PC-3 (cell line): ENCODE measurements at regions not wholly inside any gene's neighbourhood (a gene's known extent, or its start where the extent isn't known, plus 50 kb on each side); places are given as distances from the start of the nearest gene placed in this dataset.

Experiments
- ATAC-seq: fragments of 200-7000 bp; cut with Tn5 transposase; 2 replicates; pipeline ENCODE4 v1.9.1; 2020; ENCODE audit warnings: mild to moderate bottlenecking, moderate library complexity
- BruUV-seq: library from RNA; stranded (reverse); fragments of 400-500 nt; replicated peaks from 2 replicates; lab custom pipeline; 2021; lab: Mats Ljungman, UMichigan
- CTCF ChIA-PET: fragments of 300-600 bp; sonication (Branson Sonifier 250); formaldehyde crosslinking; loops from one replicate; lab custom pipeline; 2022; ENCODE audit warnings: antibody characterized with exemption; lab: Charles Lee
- POLR2A ChIA-PET: fragments of 300-600 bp; sonication (Branson Sonifier 250); formaldehyde crosslinking; loops from one replicate; lab custom pipeline; 2022; ENCODE audit warnings: antibody characterized with exemption; ENCODE audit not compliant: unreplicated experiment; lab: Charles Lee
- DNase-seq: peaks from one replicate; pipeline ENCODE4 v3.0.0-alpha.2; 2015
- H2AFZ ChIP-seq: fragments of 300-600 bp; sonication (generic); 2 replicates; pipeline ENCODE4 v1.6.0; 2016; ENCODE audit warnings: antibody characterized with exemption, low read length
- H3F3A ChIP-seq: fragments of 300-600 bp; sonication (generic); one replicate; pipeline ENCODE4 v1.6.0; 2017; ENCODE audit warnings: antibody characterized with exemption, low read length, control low read depth, mild to moderate bottlenecking; ENCODE audit not compliant: unreplicated experiment
- H3K27ac ChIP-seq: fragments of 300-600 bp; sonication (generic); 2 replicates; pipeline ENCODE4 v1.5.1; 2016; ENCODE audit warnings: mild to moderate bottlenecking, low read length
- H3K27me3 ChIP-seq: fragments of 300-600 bp; sonication (generic); 2 replicates; pipeline ENCODE4 v1.6.1; 2016; ENCODE audit warnings: low read length, mixed read lengths
- H3K36me3 ChIP-seq: fragments of 300-600 bp; sonication (generic); 2 replicates; pipeline ENCODE4 v1.6.1; 2016; ENCODE audit warnings: low read depth, mixed run types, low read length, mixed read lengths
- H3K4me1 ChIP-seq: fragments of 300-600 bp; sonication (generic); 2 replicates; pipeline ENCODE4 v1.5.1; 2016; ENCODE audit warnings: low read length; ENCODE audit not compliant: insufficient read depth
- H3K4me2 ChIP-seq: fragments of 300-600 bp; sonication (generic); 2 replicates; pipeline ENCODE4 v1.6.0; 2016; ENCODE audit warnings: low read length
- H3K4me3 ChIP-seq: fragments of 300-600 bp; sonication (generic); 2 replicates; pipeline ENCODE4 v1.5.1; 2016; ENCODE audit warnings: mild to moderate bottlenecking, low read length, mixed read lengths
- H3K79me2 ChIP-seq: fragments of 300-600 bp; sonication (generic); 2 replicates; pipeline ENCODE4 v1.6.1; 2017; ENCODE audit warnings: low read length, mixed read lengths
- H3K9ac ChIP-seq: fragments of 300-600 bp; sonication (generic); 2 replicates; pipeline ENCODE4 v1.6.0; 2016; ENCODE audit warnings: mild to moderate bottlenecking, low read length
- H3K9me2 ChIP-seq: fragments of 300-600 bp; sonication (generic); replicated peaks from 2 replicates; pipeline ENCODE4 v1.6.1; 2016; ENCODE audit warnings: mixed run types, low read length, mixed read lengths
- H3K9me3 ChIP-seq: fragments of 300-600 bp; sonication (generic); 2 replicates; pipeline ENCODE4 v1.6.1; 2016; ENCODE audit warnings: low read length, mixed read lengths
- H4K20me1 ChIP-seq: fragments of 300-600 bp; sonication (generic); 2 replicates; pipeline ENCODE4 v1.6.1; 2016; ENCODE audit warnings: low read length, mixed read lengths
- EZH2 ChIP-seq: fragments of 300-600 bp; sonication (generic); IDR thresholded peaks from one replicate; pipeline ENCODE4 v1.6.1; 2017; ENCODE audit warnings: antibody characterized with exemption, mild to moderate bottlenecking, low read length; ENCODE audit not compliant: unreplicated experiment
- EZH2phosphoT487 ChIP-seq: fragments of 300-600 bp; sonication (generic); IDR thresholded peaks from 2 replicates; pipeline ENCODE4 v1.6.1; 2018; ENCODE audit warnings: mild to moderate bottlenecking, antibody characterized with exemption, low read length, borderline replicate concordance
- intact Hi-C: fragments of 100-400 bp; cut with micrococcal nuclease; formaldehyde crosslinking; loops from 2 replicates; pipeline ENCODE4 v1.9.0; 2023
- TF ChIP-seq, protein P1 (sequence below): fragments of 300-600 bp; sonication (generic); conservative IDR thresholded peaks from 2 replicates; pipeline ENCODE4 v1.5.1; 2017; ENCODE audit warnings: antibody characterized with exemption, low read depth, mild to moderate bottlenecking, low read length

DNA sequence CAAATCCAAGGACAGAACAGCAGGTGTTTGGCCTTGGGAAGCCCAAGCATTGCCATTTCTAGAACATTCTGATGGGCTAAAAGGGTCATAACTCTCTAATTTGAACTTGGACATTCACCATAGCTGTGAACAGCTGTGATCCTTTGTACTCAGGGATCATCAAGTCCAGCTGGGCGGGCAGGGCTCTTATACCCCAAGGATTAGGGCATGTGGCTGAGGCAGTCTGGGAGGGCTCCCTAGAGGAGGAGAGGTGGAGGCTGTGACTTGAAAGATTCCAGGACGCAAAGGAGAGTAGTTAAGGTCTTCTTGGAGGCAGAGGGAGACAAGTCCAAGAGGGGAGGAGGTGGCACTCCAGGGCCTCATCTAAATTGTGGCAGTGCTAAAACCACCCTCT lies 233.1 kb upstream of the GSE1 start:
- ATAC-seq (no peak), DNase-seq (no peak)
- no peaks in the 10 kb centered on the region for H3K27me3 ChIP-seq
- H3K27ac ChIP-seq, result no peak overlapping the region
- BruUV-seq, result no TSS peak
- TF ChIP-seq EZH2 (no peak), EZH2phosphoT487 (no peak)
- TF ChIP-seq, protein P1, sequence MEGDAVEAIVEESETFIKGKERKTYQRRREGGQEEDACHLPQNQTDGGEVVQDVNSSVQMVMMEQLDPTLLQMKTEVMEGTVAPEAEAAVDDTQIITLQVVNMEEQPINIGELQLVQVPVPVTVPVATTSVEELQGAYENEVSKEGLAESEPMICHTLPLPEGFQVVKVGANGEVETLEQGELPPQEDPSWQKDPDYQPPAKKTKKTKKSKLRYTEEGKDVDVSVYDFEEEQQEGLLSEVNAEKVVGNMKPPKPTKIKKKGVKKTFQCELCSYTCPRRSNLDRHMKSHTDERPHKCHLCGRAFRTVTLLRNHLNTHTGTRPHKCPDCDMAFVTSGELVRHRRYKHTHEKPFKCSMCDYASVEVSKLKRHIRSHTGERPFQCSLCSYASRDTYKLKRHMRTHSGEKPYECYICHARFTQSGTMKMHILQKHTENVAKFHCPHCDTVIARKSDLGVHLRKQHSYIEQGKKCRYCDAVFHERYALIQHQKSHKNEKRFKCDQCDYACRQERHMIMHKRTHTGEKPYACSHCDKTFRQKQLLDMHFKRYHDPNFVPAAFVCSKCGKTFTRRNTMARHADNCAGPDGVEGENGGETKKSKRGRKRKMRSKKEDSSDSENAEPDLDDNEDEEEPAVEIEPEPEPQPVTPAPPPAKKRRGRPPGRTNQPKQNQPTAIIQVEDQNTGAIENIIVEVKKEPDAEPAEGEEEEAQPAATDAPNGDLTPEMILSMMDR, result no peak
- POLR2A ChIA-PET, result no interaction called here
- no peaks in the 10 kb centered on the region for H3K9me3 ChIP-seq
- no peak overlapping the region for H3K4me2 ChIP-seq
- no peaks in the 10 kb centered on the region for H3F3A ChIP-seq
- no peak overlapping the region for H3K4me3 ChIP-seq
- no peaks in the 10 kb centered on the region for H3K9me2 ChIP-seq
- H3K79me2 ChIP-seq, result no peaks in the 10 kb centered on the region
- no peaks in the 10 kb centered on the region for H3K4me1 ChIP-seq
- CTCF ChIA-PET, result no interaction called here
- no peaks in the 10 kb centered on the region for H4K20me1 ChIP-seq
- intact Hi-C loops, result no loop called here
- no peaks in the 10 kb centered on the region for H3K36me3 ChIP-seq
- H2AFZ ChIP-seq, result no peak overlapping the region
- H3K9ac ChIP-seq, result no peak overlapping the region

DNA sequence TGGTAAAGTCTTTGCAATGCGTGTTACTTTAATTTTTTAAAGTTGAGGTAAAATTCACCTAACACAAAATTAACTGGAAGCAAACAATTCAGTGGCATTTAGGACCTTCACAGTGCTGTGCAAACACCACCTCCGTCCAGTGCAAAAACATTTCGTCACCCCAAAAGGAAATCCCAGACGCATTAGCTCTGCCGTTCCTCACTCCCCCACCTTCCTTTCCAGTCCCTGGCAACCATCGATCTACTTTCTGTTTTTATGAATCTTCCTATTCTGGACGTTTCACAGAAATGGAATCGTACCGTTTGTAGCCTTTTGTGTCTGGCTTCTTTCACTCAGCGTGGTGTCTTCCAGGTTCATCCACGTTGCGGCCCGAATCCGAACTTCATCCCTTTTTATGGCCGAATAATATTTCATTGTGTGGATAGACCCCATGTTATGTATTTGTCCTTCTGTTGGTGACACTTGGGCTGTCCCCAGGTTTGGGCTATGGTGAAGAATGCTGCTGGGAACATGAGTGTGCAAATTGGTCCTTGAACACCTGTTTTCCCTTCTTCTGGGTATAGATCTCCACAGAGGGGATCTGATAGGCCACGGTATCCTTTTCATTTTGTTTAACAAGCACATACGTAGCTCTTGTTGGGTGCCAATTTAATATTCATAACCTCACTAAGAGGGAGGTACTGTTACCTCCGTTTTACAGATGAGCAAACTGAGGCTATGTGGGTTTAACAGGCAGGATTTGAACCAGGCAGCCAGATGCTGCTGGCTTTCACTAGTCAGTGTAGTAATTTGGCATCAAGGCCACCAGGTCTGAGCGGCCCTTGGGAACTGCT lies 232.0 kb upstream of the GSE1 start:
- Histone ChIP-seq H3K27me3 (no peaks in the 10 kb centered on the region), H3K4me1 (no peaks in the 10 kb centered on the region), H3K9me2 (no peaks in the 10 kb centered on the region), H2AFZ (no peak overlapping the region), H4K20me1 (no peaks in the 10 kb centered on the region), H3F3A (no peaks in the 10 kb centered on the region), H3K79me2 (no peaks in the 10 kb centered on the region), H3K9ac (no peak overlapping the region), H3K27ac (no peak overlapping the region), H3K4me2 (no peak overlapping the region), H3K4me3 (no peak overlapping the region), H3K9me3 (no peaks in the 10 kb centered on the region), H3K36me3 (no peaks in the 10 kb centered on the region)
- ATAC-seq (no peak), DNase-seq (no peak)
- POLR2A ChIA-PET, result no interaction called here
- no TSS peak for BruUV-seq
- CTCF ChIA-PET, result no interaction called here
- TF ChIP-seq, protein P1, result no peak
- TF ChIP-seq EZH2, result no peak
- TF ChIP-seq EZH2phosphoT487, result no peak
- intact Hi-C loops, result no loop called here
